Skeletal muscle satellite cell (primary cell): ENCODE measurements at regions not wholly inside any gene's neighbourhood (a gene's known extent, or its start where the extent isn't known, plus 50 kb on each side); places are given as distances from the start of the nearest gene placed in this dataset.

ENCODE experiments used
- H3K27me3 ChIP-seq: 2 replicates; pipeline ENCODE4 v1.7.0; 2013; ENCODE audit warnings: low read length; ENCODE audit not compliant: control insufficient read depth, insufficient read depth
- H3K36me3 ChIP-seq: 2 replicates; pipeline ENCODE4 v1.7.0; 2013; ENCODE audit warnings: mild to moderate bottlenecking, control low read depth, low read length; ENCODE audit not compliant: insufficient read depth
- H3K4me1 ChIP-seq: 2 replicates; pipeline ENCODE4 v1.7.0; 2013; ENCODE audit warnings: low read length; ENCODE audit not compliant: control insufficient read depth, insufficient read depth
- H3K4me2 ChIP-seq: 2 replicates; pipeline ENCODE4 v1.7.0; 2013; ENCODE audit warnings: mild to moderate bottlenecking, low read length
- H3K4me3 ChIP-seq: 2 replicates; pipeline ENCODE4 v1.7.0; 2013; ENCODE audit warnings: low read length
- H3K9ac ChIP-seq: 2 replicates; pipeline ENCODE4 v1.7.0; 2013; ENCODE audit warnings: mild to moderate bottlenecking, low read depth, low read length, moderate library complexity
- H3K9me3 ChIP-seq: replicated peaks from 2 replicates; pipeline ENCODE4 v1.7.0; 2013; ENCODE audit warnings: mild to moderate bottlenecking, control low read depth, low read length

DNA sequence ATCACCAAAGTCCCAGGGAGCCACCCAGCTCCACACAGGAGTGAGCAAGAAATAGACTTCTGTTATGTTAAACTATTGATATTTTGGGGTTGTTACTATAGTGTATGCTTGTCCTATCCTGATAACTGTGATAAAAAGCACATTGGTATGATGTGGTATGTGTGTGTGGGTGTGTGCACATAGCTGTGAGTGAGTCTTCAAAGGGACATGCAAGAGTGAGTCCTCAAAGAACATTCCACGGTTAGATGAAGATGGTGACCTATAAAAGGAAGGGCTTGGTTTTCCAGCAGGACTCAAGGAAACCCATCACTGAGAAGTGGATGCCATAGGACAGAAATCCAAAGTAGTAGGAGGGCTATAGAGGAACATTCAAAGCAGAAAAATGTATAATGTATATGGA, 342.9 kb downstream of the TSN start:
- H3K9ac ChIP-seq: no peak overlapping the region
- no peak overlapping the region for H3K4me3 ChIP-seq
- H3K4me2 ChIP-seq: no peak overlapping the region
- no peaks in the 10 kb centered on the region for H3K36me3 ChIP-seq
- no peaks in the 10 kb centered on the region for H3K9me3 ChIP-seq
- H3K27me3 ChIP-seq: no peaks in the 10 kb centered on the region
- no peaks in the 10 kb centered on the region for H3K4me1 ChIP-seq

DNA sequence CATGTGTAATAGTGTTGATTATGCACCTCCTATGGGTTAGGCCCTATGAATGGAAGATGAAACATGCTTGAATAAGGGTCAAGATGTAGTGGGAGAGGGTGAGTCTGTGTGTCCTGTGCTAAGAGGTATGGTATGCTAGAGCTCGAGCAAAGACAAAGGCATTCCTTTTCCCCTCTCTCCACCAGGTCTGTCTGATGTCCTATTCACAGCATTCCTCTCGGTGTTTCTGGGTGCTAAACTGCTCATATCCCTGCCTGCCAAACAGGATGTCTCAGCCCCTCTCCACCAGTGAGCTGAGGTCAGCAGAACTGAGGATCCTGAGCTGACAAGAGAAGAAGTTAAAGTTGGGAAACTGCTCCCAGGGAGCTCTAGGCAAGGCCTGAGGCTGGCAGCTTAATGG, 344.9 kb downstream of the TSN start:
- H3K4me1 ChIP-seq: no peaks in the 10 kb centered on the region
- H3K9ac ChIP-seq: no peak overlapping the region
- no peaks in the 10 kb centered on the region for H3K36me3 ChIP-seq
- H3K9me3 ChIP-seq: no peaks in the 10 kb centered on the region
- no peaks in the 10 kb centered on the region for H3K27me3 ChIP-seq
- no peak overlapping the region for H3K4me3 ChIP-seq
- H3K4me2 ChIP-seq: no peak overlapping the region

DNA sequence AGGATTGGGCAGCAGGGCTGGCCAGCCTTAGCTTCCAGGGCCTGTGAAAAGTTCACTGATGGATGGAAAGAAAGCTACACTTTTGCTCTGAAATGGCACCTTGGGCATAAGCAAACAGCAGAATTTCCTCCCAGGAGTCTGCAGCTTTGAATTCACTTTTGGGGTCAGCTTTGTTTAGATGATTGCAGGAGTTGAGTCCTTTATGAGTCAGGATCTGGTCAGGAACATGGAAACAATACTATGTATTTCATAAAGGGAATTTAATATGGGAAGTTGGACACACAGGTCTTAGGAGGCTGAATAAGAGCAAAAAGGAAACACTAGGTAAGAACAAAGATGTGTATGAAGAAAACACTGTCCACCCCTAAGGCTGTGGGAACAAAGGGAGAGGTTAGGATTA, 345.3 kb downstream of the TSN start:
- Histone ChIP-seq H3K4me2 (no peak overlapping the region), H3K4me3 (no peak overlapping the region), H3K9me3 (no peaks in the 10 kb centered on the region), H3K27me3 (no peaks in the 10 kb centered on the region), H3K36me3 (no peaks in the 10 kb centered on the region), H3K9ac (no peak overlapping the region), H3K4me1 (no peaks in the 10 kb centered on the region)

DNA sequence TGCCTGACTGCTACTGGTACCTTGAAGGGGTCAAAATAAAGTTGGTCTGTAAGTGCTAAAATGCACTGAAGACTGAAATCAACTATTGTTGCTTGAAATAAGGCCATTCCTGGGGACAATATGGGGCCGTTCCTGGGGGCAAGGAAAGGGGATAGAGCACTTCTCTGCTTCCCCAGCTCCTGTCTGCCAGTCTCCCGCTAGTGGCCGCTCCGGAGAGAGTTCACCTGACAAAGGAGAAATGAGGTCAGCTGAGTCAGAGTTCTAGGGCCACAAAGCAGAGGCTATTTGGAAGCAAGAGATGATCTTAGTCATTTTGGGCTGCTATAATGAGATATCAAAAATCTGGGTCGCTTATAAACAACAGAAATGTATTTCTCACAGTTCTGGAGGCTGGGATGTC, 345.9 kb downstream of the TSN start:
- Histone ChIP-seq H3K4me2 (no peak overlapping the region), H3K4me1 (no peaks in the 10 kb centered on the region), H3K4me3 (no peak overlapping the region), H3K9ac (no peak overlapping the region), H3K9me3 (no peaks in the 10 kb centered on the region), H3K27me3 (no peaks in the 10 kb centered on the region), H3K36me3 (no peaks in the 10 kb centered on the region)

DNA sequence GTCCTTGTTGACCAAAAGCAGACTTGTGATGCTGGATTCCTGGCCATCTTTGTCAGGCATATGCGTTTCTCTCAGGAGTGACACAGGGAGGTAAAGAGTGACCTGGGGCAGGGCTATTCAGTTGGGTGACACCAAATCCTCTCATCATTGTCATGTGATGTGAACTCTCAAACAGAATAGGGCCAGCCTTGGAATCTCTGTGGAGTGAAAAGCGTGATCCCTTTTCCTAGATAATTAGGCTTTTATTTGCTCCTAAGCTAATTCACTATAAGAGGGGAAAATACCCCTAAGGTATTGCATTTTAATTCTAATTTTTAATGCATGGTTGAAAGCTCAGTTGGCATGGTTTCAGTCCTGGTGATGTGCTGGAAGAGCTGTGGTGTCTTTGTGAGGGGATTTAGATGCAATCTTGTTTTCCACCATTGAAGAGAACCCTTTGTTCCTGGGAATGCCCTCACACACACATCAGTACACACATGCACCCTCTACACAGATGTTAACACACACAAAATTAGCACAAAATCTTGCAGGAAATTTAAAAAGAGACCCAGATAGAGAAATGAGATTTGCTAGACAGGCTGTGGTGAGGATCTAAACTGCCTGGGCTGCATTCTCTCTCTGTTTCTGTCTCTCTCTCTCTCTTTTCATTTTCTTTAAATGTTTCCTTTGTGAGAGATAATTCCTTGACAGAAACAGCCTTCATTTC, 349.9 kb downstream of the TSN start:
- no peaks in the 10 kb centered on the region for H3K27me3 ChIP-seq
- H3K4me1 ChIP-seq: no peaks in the 10 kb centered on the region
- no peak overlapping the region for H3K4me2 ChIP-seq
- no peaks in the 10 kb centered on the region for H3K9me3 ChIP-seq
- no peak overlapping the region for H3K9ac ChIP-seq
- no peaks in the 10 kb centered on the region for H3K36me3 ChIP-seq
- H3K4me3 ChIP-seq: no peak overlapping the region

DNA sequence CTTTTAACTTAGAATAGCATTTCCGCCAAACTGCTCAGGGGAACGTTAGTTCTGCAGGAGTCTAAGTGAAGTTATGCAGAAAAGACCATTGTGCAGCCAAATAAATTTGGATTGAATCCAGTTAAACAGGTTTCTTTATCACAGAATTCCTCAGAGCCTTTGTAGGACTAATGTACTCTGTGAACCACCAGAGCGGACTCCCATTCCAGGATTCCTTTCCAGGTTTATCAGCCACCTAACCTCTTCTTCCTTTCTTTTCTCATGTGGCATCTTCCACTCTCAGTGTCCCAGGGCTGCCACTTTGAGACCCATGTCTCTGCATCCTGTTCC, 350.4 kb downstream of the TSN start:
- no peak overlapping the region for H3K4me2 ChIP-seq

DNA sequence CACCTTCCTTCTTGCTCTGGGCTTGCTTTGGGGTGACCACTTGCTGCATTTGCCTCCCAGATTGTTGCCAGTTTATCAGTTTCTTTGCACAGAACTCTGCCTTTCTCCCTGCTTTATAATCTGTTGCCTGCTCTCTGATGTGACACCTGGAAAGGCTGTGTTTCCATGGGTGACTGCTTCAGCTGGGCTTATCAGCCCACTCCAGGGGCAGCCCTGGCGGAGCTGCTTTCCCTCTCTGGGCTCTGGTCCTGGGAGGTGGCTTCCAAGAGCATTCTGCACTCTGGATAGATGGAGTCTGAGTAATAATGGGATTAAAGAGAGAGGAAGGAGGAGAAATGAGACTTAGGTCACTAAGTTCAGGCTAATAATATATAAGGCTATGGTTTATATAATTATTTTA, 352.7 kb downstream of the TSN start:
- no peaks in the 10 kb centered on the region for H3K4me1 ChIP-seq
- no peak overlapping the region for H3K4me2 ChIP-seq
- H3K27me3 ChIP-seq: no peaks in the 10 kb centered on the region
- no peak overlapping the region for H3K9ac ChIP-seq
- no peak overlapping the region for H3K4me3 ChIP-seq
- H3K9me3 ChIP-seq: no peaks in the 10 kb centered on the region
- H3K36me3 ChIP-seq: no peaks in the 10 kb centered on the region

More for the DNA sequence above, 350.4 kb downstream of the TSN start:
- H3K27me3 ChIP-seq: no peaks in the 10 kb centered on the region
- no peaks in the 10 kb centered on the region for H3K4me1 ChIP-seq
- no peak overlapping the region for H3K9ac ChIP-seq
- H3K4me3 ChIP-seq: no peak overlapping the region
- H3K36me3 ChIP-seq: no peaks in the 10 kb centered on the region
- no peaks in the 10 kb centered on the region for H3K9me3 ChIP-seq

DNA sequence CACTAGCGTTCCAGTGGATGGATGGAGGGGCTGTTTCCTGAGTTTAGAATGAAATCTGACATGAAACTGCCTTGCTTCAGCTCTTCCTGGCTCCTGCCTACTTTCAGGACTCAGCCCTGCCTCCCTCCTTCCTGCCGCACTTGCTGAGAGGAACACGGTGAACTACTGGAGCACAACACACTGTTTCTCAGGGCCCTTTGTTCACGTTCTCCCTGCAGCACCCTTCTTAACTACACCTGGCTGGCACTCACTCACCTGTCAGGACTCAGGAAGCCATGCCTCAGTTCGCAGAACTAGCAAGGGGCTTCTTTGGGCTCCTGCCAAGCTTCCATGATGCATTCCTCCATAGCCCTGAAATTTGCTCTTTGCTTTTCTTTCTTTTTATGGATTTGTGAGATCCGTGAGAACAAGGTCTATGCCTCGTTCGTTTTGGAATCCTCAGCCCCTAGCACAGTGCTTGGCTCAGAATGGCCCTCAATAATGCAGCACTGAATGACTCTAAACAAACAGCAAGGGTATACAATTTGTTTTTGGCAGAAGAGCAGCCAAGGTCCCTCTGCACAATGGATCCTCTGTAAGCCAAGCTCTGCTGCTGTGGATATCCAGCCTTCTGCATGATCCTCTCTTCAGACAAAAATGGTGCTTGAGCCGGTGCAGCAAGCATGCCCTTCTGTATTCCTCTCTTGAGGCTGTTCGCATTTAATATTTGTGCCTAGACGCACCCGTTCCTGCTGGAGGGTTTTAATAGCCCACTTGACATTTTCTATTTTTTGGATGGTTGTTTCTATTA, 357.0 kb downstream of the TSN start:
- H3K27me3 ChIP-seq: no peaks in the 10 kb centered on the region
- no peak overlapping the region for H3K9ac ChIP-seq
- H3K4me2 ChIP-seq: no peak overlapping the region
- H3K4me1 ChIP-seq: no peaks in the 10 kb centered on the region
- no peaks in the 10 kb centered on the region for H3K9me3 ChIP-seq
- no peaks in the 10 kb centered on the region for H3K36me3 ChIP-seq
- H3K4me3 ChIP-seq: no peak overlapping the region

DNA sequence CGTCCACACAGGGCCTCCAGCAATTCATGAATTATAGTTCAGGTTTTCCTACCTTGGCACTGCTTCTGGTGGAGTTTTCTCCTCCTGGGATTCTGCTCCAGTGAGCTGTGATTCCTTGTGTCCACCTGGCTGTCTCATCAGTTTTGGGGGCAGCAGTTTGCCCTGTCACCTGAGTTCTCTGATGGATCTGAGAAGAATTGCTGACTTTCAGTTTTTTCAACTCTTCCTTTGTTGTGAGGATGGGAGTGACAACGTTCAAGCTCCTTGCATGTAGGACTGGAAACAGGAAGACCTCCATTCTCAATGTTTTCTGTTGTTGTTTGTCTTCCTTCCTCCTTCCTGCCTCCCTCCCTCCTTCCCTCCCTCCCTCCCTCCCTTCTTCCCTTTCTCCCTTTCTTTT, 359.0 kb downstream of the TSN start:
- H3K9me3 ChIP-seq: no peaks in the 10 kb centered on the region
- H3K9ac ChIP-seq: no peak overlapping the region
- no peaks in the 10 kb centered on the region for H3K4me1 ChIP-seq
- H3K4me2 ChIP-seq: no peak overlapping the region
- no peak overlapping the region for H3K4me3 ChIP-seq
- no peaks in the 10 kb centered on the region for H3K27me3 ChIP-seq
- no peaks in the 10 kb centered on the region for H3K36me3 ChIP-seq

DNA sequence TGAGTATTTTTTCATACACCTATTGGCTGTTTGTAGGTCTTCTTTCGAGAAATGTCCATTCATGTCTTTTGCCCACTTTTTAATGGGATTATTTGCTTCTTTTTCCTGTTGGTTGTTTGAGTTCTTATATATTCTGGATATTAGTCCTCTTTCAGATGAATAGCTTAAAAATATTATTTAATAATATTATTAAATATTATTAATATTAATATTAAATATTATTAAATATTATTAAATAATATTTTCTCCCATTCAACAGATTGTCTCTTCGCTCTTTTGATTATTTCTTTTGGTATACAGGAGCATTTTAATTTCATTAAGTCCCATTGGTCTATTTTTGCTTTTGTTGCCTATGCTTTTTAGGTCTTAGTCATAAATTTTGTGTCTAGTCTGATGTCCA, 361.9 kb downstream of the TSN start:
- H3K36me3 ChIP-seq: no peaks in the 10 kb centered on the region
- H3K4me1 ChIP-seq: no peaks in the 10 kb centered on the region
- H3K4me2 ChIP-seq: no peak overlapping the region
- no peaks in the 10 kb centered on the region for H3K9me3 ChIP-seq
- H3K4me3 ChIP-seq: no peak overlapping the region
- no peaks in the 10 kb centered on the region for H3K27me3 ChIP-seq
- H3K9ac ChIP-seq: no peak overlapping the region

DNA sequence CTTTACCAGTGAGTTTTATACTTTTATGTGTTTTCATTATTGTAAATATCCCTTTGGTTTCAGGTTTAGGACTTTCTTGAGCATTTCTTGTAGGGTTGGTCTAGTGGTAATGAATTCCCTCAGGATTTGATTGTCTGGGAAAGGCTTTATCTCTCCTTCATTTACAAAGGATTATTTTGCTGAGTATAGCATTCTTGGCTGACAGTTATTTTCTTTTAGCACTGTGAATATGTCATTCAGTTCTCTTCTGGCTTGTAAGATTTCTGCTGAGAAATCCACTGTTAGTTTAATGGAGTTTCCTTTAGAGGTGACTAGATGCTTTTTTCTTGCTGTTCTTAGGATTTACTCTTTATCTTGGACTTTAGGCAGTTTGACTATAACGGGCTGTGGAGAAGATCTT, 373.9 kb downstream of the TSN start:
- Histone ChIP-seq H3K4me2 (no peak overlapping the region), H3K36me3 (no peaks in the 10 kb centered on the region), H3K27me3 (no peaks in the 10 kb centered on the region), H3K9me3 (no peaks in the 10 kb centered on the region), H3K4me3 (no peak overlapping the region), H3K4me1 (no peaks in the 10 kb centered on the region), H3K9ac (no peak overlapping the region)

DNA sequence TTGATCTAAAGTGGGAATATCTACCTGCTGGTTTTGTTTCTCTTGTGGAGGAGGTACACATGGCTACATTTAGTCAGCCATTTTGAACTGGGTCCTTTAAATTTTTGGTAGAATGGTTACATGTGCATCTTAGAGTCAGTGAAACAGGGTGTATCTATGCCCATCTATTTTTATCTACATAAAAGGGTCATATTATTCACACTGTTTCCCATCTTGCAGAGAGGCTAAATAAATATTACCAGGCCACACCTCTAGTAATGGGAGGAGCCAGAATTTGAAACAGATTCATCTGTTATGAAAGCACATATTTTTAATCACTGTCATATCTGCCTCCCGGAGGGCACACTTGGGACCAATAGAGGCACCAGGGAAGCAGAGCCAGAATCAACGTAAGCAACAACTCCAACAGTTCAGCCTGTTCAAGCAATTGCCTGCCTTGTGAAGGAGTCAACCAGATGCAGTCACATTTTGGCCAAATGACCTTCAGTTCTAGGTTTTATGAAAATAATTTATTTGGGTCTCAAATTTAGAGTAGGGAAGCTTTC, 376.8 kb downstream of the TSN start:
- Histone ChIP-seq H3K9me3 (no peaks in the 10 kb centered on the region), H3K27me3 (no peaks in the 10 kb centered on the region), H3K36me3 (no peaks in the 10 kb centered on the region), H3K4me1 (no peaks in the 10 kb centered on the region), H3K4me2 (no peak overlapping the region), H3K9ac (no peak overlapping the region), H3K4me3 (no peak overlapping the region)
